Thymus (tissue), 11 donors: ENCODE measurements at regions not wholly inside any gene's neighbourhood (a gene's known extent, or its start where the extent isn't known, plus 50 kb on each side); places are given as distances from the start of the nearest gene placed in this dataset.

Experiments used
- DNase-seq, 9 donors: peaks; one replicate each; pipeline ENCODE4 v3.0.0-alpha.2; 2013; ENCODE audit warnings: low spot score in 9 of 9, low read depth in 6 of 9, missing footprints in 1 of 9
- H3K27ac ChIP-seq, 2 donors: one replicate each; pipeline ENCODE4 v1.5.1; 2013; ENCODE audit warnings: control low read depth in 1 of 2, low read depth in 1 of 2, low read length in 1 of 2, mild to moderate bottlenecking in 1 of 2, moderate library complexity in 1 of 2
- H3K27me3 ChIP-seq, 2 donors: one replicate each; pipeline ENCODE4 v1.5.1; 2013; ENCODE audit warnings: low read length in 1 of 2; ENCODE audit not compliant: control insufficient read depth in 2 of 2, insufficient read depth in 1 of 2
- H3K36me3 ChIP-seq, 2 donors: one replicate each; pipeline ENCODE4 v1.5.1; 2013; ENCODE audit warnings: low read length in 1 of 2, mild to moderate bottlenecking in 1 of 2, moderate library complexity in 1 of 2; ENCODE audit not compliant: control insufficient read depth in 2 of 2, insufficient read depth in 2 of 2
- H3K4me1 ChIP-seq, 2 donors: one replicate each; pipeline ENCODE4 v1.5.1; 2013; ENCODE audit warnings: low read length in 2 of 2; ENCODE audit not compliant: control insufficient read depth in 2 of 2, insufficient read depth in 2 of 2
- H3K4me3 ChIP-seq, 2 donors: one replicate each; pipeline ENCODE4 v1.5.1; 2013; ENCODE audit warnings: low read length in 2 of 2, control low read depth in 1 of 2, mild to moderate bottlenecking in 1 of 2
- H3K9me3 ChIP-seq, 2 donors: one replicate each; pipeline ENCODE4 v1.5.1; 2013; ENCODE audit warnings: low read length in 1 of 2, mild to moderate bottlenecking in 1 of 2; ENCODE audit not compliant: control insufficient read depth in 2 of 2, insufficient read depth in 1 of 2
- WGBS: extraction: QIAGEN DNeasy Blood & Tissue Kit; methylation state at CpG from one replicate; pipeline ENCODE4 v1.1.7; 2013; 5-methylcytosine and 5-hydroxymethylcytosine counted together
- donor health status: healthy.

DNA sequence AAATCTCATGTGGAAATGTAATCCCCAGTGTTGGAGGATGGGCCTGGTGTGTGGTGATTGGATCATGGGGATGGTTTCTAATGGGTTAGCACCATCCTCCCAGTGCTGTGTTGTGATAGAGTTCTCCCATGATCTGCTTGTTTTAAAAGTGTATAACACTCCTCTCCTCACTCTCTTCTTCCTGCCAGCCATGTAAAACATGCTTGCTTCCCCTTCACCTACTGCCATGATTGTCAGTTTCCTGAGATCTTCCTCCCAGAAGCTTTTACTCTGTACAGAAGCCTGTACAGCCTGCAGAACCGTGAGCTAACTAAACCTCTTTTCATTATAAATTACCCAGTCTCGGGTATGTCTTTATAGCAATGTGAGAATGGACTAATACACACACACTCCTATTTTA is 499.1 kb downstream of the RASEF start:
- Histone ChIP-seq H3K9me3 (no peaks in the 10 kb centered on the region), H3K27me3 (no peaks in the 10 kb centered on the region), H3K36me3 (no peaks in the 10 kb centered on the region), H3K4me1 (peaks cover 2 to 4% of the 10 kb centered on the region in 2 donors), H3K27ac (no peak overlapping the region), H3K4me3 (no peak overlapping the region)
- WGBS = 96% methylated on average over 2 of the region's 2 CpGs
- DNase-seq = no peak

DNA sequence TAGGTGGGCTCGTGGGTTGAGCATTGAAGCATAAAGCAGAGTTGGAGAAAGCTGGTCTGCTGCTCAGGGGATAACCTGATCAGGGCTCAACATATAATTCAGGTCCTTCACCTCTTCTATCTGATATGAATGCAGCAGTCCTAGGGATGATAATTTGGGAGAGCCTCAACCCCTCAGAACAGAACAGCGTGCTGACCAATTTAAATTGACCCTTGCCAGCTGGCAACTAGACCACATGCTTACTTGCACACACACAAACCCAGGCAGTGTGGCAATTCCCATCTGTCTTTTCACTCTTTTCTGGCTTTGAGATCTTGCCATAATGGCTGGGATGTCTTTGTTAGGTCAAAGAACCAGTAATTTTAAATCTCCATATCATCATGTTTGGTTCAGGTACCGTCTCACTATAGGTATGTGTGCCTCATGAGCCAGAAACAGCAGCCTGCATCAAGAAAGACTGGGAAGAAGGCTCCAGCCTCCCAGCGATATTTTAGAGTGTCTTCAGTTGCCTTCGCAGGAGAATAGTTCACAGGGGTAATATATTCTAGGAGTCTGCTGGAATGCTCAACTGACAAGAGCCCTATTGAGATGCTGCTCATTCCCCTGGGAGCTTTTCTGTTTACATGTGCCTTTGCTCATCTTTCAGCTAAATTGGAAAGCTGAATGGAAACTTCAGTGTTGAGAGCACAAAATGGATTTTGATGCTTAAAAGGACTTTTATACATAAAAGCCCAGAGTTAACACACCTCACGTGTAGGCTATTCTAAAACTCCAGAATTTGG is 497.6 kb downstream of the RASEF start:
- H3K9me3 ChIP-seq = no peaks in the 10 kb centered on the region
- no peak for DNase-seq
- H3K27ac ChIP-seq = no peak overlapping the region
- no peaks in the 10 kb centered on the region for H3K27me3 ChIP-seq
- H3K4me3 ChIP-seq = no peak overlapping the region
- H3K4me1 ChIP-seq = peaks cover 2 to 3% of the 10 kb centered on the region in 2 donors
- 96% methylated on average over 6 of the region's 6 CpGs for WGBS
- H3K36me3 ChIP-seq = no peaks in the 10 kb centered on the region

DNA sequence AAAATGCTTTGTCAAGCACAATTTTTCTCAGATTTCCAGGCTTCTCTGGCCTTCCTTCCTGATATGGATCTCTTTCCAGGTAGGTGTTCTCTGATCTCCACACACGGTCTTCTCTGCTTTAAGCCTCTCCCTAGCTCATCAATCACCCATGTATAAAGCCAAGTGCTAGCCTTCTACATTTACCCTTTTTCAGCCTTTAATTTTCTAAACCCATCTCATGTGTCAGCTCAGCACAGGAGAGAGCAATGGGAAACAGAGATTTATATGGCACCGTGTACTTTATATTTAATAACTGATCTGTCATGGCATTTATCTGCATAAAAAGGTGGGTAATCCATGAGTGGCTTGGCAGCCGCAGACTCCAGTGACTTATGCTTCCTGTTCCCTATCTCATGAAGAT is 495.0 kb downstream of the RASEF start:
- DNase-seq = no peak
- Histone ChIP-seq H3K4me3 (no peak overlapping the region), H3K27me3 (no peaks in the 10 kb centered on the region), H3K36me3 (no peaks in the 10 kb centered on the region), H3K27ac (no peak overlapping the region), H3K4me1 (no peaks in the 10 kb centered on the region), H3K9me3 (no peaks in the 10 kb centered on the region)
- 92% methylated on average over 3 of the region's 3 CpGs for WGBS

DNA sequence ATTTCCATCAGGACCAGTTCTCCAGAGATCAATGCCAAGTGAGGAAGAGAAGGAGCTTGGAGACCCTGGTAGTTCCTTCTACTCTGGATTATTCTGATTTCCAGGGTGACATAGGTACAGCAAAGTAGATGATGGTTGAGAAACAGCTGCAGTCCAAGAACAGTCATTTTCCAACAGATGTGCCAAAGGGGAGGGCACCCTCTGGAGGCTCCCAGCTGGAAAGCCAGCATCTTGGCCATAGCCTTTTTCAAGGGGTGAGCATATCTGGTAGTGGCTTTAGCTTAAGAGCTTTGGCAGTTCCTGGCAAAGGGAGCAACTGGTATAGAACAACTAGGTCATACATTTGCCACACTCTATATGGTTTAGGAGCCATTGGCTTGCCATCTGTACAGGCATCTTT is 492.7 kb downstream of the RASEF start:
- H3K4me1 ChIP-seq = no peaks in the 10 kb centered on the region
- H3K4me3 ChIP-seq = no peak overlapping the region
- no peaks in the 10 kb centered on the region for H3K9me3 ChIP-seq
- H3K27me3 ChIP-seq = no peaks in the 10 kb centered on the region
- H3K36me3 ChIP-seq = no peaks in the 10 kb centered on the region
- no peak for DNase-seq
- H3K27ac ChIP-seq = no peak overlapping the region

DNA sequence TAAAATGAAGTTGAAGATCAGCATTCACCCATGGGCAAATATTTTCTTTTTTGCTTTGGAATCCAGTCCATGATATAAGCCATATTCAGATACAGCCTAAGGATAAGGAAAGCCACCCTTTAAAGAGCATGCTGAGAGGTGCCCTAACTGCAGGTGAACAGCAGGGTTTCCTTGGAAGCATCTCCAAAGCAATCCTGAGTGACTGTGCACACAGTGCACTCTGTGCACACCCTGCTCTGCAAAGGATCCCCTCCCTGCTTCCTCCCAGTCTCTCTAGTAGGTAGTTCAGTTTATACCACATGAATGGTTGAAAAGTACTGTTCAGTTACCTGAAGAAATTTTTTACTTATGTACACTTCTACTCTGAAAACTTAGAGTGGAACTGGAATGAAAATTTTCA is 491.4 kb downstream of the RASEF start:
- Histone ChIP-seq H3K4me1 (no peaks in the 10 kb centered on the region), H3K9me3 (no peaks in the 10 kb centered on the region), H3K4me3 (no peak overlapping the region), H3K36me3 (no peaks in the 10 kb centered on the region), H3K27me3 (no peaks in the 10 kb centered on the region), H3K27ac (no peak overlapping the region)
- DNase-seq = no peak

DNA sequence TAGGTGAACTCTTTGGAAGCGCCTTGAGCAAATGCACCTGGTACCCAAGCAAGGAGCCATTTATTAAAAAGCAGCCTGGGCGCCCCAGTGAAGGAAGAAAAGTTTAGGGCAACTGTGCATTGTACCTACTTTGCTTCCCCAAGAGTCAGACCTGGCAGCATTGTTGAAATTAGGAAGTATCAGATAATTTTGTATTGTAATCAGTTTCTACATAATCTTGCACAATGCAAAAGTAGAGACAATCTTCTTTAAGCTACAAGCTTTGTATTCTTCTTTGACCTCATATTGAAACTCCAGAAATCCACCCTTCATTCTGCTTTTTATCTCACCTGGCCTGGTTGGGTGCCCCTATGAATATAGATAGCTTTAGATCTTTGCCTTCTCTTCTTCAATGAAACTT is 490.8 kb downstream of the RASEF start:
- no peaks in the 10 kb centered on the region for H3K36me3 ChIP-seq
- H3K4me3 ChIP-seq = no peak overlapping the region
- WGBS = 98% methylated on average over 2 of the region's 2 CpGs
- H3K4me1 ChIP-seq = no peaks in the 10 kb centered on the region
- no peak for DNase-seq
- H3K9me3 ChIP-seq = no peaks in the 10 kb centered on the region
- H3K27me3 ChIP-seq = no peaks in the 10 kb centered on the region
- H3K27ac ChIP-seq = no peak overlapping the region

DNA sequence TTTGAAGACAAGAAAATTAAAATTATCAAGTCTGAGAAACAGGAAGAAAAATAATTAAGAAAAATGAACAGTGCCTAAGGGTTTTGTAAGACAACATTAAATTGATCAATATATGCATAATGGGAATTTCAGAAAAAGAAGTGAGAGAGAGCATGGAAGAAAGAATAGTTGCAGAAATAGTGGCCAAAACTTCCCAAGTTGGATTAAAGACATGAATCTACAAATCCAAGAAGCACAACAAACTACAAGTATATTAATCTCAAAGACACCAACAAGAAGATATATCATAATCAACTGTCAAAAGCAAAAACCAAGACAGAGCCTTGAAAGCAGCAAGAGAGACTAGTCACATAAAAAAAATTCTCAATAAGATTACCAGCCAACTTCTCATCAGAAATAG is 488.0 kb downstream of the RASEF start:
- no peak for DNase-seq
- Histone ChIP-seq H3K4me3 (no peak overlapping the region), H3K9me3 (no peaks in the 10 kb centered on the region), H3K4me1 (no peaks in the 10 kb centered on the region), H3K36me3 (no peaks in the 10 kb centered on the region), H3K27me3 (no peaks in the 10 kb centered on the region), H3K27ac (no peak overlapping the region)

DNA sequence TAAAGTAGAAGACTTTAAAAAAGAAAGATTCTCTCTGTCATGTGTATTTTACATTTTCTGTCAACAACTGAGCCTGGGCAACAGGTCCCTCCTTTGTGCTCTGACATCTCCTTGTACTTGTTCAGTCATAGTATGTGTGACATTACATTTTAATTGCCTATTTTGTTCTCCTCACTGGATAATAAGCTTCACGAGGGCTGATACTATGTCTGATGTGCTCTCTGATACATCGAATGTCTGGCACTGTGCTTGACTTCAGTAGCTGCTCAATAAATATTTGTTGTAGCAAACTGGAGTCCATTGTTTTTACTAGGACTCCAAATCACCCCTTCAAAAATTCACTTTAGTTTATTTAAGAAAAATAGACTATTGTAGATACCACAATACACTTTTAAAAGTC is 482.0 kb downstream of the RASEF start:
- no peak for DNase-seq
- no peaks in the 10 kb centered on the region for H3K36me3 ChIP-seq
- H3K27ac ChIP-seq = no peak overlapping the region
- no peak overlapping the region for H3K4me3 ChIP-seq
- no peaks in the 10 kb centered on the region for H3K27me3 ChIP-seq
- no peaks in the 10 kb centered on the region for H3K9me3 ChIP-seq
- no peaks in the 10 kb centered on the region for H3K4me1 ChIP-seq
- 98% methylated on average over 2 of the region's 2 CpGs for WGBS

DNA sequence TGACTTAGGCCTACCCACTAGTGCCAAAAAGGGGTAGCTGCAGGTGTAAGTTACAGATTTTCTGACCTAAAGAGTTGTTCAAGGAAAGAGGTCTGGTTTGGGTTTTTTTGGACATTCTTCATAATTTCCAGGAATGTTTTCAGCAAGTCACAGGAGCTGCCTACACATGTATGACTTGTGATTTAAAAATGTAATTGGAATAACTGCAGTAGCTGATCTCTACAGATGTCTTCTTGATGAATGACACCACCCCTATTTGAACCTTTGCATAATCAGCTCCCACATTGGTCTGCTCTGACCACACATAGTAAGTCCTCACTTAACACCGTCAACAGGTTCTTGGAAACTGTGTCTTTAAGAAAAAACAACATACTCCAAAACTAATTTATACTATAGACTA is 481.4 kb downstream of the RASEF start:
- H3K9me3 ChIP-seq = no peaks in the 10 kb centered on the region
- no peak for DNase-seq
- 94% methylated on average over 1 of the region's 1 CpG for WGBS
- H3K36me3 ChIP-seq = no peaks in the 10 kb centered on the region
- H3K4me1 ChIP-seq = no peaks in the 10 kb centered on the region
- no peaks in the 10 kb centered on the region for H3K27me3 ChIP-seq
- no peak overlapping the region for H3K27ac ChIP-seq
- no peak overlapping the region for H3K4me3 ChIP-seq

DNA sequence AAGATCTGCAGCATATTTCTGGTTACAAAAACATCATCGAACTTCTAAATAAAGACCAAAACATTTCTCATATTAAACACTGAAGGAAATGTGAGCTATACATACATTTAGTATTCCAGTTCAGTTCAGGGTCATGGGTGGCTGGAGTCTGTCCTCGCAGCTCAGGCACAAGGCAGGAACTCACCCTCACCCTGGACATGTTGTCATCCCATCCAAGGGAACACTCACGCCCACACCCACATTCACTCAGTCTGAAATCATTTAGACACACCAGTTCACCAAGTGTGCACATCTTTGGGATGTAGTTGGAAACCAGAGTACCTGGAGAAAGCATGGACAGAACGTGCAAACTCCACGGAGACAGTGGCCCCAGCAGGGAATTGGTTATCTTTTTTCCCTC is 481.0 kb downstream of the RASEF start:
- no peaks in the 10 kb centered on the region for H3K9me3 ChIP-seq
- WGBS = 97% methylated on average over 5 of the region's 5 CpGs

More for the DNA sequence above, 481.0 kb downstream of the RASEF start:
- Histone ChIP-seq H3K27me3 (no peaks in the 10 kb centered on the region), H3K4me3 (no peak overlapping the region), H3K27ac (no peak overlapping the region), H3K4me1 (no peaks in the 10 kb centered on the region), H3K36me3 (no peaks in the 10 kb centered on the region)
- DNase-seq = no peak
